HL-60 (cell line): ENCODE measurements at regions not wholly inside any gene's neighbourhood (a gene's known extent, or its start where the extent isn't known, plus 50 kb on each side); places are given as distances from the start of the nearest gene placed in this dataset.

ENCODE experiments used
- DNase-seq, 2 experiments: peaks; one replicate each; pipeline ENCODE4 v3.0.0-alpha.2; 2010 to 2020; ENCODE audit warnings: low read depth in 1 of 2, low spot score in 1 of 2
- H3K27ac ChIP-seq: fragments of 250-450 bp; sonication (Bioruptor Pico); replicated peaks from 2 replicates; pipeline ENCODE4 v1.5.1; 2020; ENCODE audit warnings: mild to moderate bottlenecking, moderate library complexity
- H3K27me3 ChIP-seq: fragments of 250-450 bp; sonication (Bioruptor Pico); 2 replicates; pipeline ENCODE4 v1.5.1; 2021; ENCODE audit warnings: mild to moderate bottlenecking, moderate library complexity; ENCODE audit not compliant: insufficient read depth, poor library complexity, severe bottlenecking
- H3K4me3 ChIP-seq: replicated peaks from 2 replicates; pipeline ENCODE4 v1.5.1; 2011; ENCODE audit warnings: mild to moderate bottlenecking, control low read depth, low read length; ENCODE audit not compliant: insufficient read depth
- GABPA ChIP-seq: IDR thresholded peaks from 2 replicates; pipeline ENCODE4 v1.6.1; 2012; ENCODE audit warnings: low read depth
- POLR2AphosphoS5 ChIP-seq: IDR thresholded peaks from 2 replicates; pipeline ENCODE4 v1.6.1; 2012; ENCODE audit warnings: low read depth
- SPI1 ChIP-seq: IDR thresholded peaks from 2 replicates; pipeline ENCODE4 v1.6.1; 2012; ENCODE audit warnings: low read depth, mild to moderate bottlenecking, borderline replicate concordance
- TF ChIP-seq, protein P1 (sequence below): IDR thresholded peaks from 2 replicates; pipeline ENCODE4 v1.6.1; 2012; ENCODE audit warnings: low read depth; ENCODE audit not compliant: insufficient replicate concordance
- TF ChIP-seq, protein P2 (sequence below): IDR thresholded peaks from one replicate; pipeline ENCODE4 v1.5.1; 2011; ENCODE audit warnings: low read length, control low read depth, inconsistent platforms; ENCODE audit not compliant: insufficient read depth

DNA sequence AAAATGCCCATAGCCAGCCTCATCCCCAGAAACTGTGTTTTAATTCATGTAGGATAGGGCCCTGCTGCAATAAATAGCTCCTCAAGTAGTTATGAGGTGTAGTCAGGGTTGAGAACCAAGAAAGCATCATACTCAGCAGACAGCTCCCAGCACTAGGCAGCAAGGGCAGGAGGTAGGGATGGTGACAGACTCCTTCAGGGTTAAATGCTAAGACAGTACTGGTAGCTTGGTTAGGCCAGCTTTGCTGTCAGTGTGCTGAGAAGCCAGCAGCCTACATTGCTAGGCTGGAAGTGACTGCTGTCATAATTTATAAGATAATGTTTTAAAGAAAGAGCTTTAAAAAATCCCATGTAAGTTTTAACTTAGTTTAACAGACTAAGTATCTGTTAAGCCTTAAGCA lies 113.9 kb upstream of the IMMP2L start:
- Histone ChIP-seq H3K27ac (no peak overlapping the region), H3K27me3 (peaks cover 3% of the 10 kb centered on the region), H3K4me3 (no peak overlapping the region)
- no peak for DNase-seq
- TF ChIP-seq SPI1 (no peak), POLR2AphosphoS5 (no peak), GABPA (no peak)
- TF ChIP-seq, protein P1, sequence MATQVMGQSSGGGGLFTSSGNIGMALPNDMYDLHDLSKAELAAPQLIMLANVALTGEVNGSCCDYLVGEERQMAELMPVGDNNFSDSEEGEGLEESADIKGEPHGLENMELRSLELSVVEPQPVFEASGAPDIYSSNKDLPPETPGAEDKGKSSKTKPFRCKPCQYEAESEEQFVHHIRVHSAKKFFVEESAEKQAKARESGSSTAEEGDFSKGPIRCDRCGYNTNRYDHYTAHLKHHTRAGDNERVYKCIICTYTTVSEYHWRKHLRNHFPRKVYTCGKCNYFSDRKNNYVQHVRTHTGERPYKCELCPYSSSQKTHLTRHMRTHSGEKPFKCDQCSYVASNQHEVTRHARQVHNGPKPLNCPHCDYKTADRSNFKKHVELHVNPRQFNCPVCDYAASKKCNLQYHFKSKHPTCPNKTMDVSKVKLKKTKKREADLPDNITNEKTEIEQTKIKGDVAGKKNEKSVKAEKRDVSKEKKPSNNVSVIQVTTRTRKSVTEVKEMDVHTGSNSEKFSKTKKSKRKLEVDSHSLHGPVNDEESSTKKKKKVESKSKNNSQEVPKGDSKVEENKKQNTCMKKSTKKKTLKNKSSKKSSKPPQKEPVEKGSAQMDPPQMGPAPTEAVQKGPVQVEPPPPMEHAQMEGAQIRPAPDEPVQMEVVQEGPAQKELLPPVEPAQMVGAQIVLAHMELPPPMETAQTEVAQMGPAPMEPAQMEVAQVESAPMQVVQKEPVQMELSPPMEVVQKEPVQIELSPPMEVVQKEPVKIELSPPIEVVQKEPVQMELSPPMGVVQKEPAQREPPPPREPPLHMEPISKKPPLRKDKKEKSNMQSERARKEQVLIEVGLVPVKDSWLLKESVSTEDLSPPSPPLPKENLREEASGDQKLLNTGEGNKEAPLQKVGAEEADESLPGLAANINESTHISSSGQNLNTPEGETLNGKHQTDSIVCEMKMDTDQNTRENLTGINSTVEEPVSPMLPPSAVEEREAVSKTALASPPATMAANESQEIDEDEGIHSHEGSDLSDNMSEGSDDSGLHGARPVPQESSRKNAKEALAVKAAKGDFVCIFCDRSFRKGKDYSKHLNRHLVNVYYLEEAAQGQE: no peak
- TF ChIP-seq, protein P2, sequence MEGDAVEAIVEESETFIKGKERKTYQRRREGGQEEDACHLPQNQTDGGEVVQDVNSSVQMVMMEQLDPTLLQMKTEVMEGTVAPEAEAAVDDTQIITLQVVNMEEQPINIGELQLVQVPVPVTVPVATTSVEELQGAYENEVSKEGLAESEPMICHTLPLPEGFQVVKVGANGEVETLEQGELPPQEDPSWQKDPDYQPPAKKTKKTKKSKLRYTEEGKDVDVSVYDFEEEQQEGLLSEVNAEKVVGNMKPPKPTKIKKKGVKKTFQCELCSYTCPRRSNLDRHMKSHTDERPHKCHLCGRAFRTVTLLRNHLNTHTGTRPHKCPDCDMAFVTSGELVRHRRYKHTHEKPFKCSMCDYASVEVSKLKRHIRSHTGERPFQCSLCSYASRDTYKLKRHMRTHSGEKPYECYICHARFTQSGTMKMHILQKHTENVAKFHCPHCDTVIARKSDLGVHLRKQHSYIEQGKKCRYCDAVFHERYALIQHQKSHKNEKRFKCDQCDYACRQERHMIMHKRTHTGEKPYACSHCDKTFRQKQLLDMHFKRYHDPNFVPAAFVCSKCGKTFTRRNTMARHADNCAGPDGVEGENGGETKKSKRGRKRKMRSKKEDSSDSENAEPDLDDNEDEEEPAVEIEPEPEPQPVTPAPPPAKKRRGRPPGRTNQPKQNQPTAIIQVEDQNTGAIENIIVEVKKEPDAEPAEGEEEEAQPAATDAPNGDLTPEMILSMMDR: no peak

DNA sequence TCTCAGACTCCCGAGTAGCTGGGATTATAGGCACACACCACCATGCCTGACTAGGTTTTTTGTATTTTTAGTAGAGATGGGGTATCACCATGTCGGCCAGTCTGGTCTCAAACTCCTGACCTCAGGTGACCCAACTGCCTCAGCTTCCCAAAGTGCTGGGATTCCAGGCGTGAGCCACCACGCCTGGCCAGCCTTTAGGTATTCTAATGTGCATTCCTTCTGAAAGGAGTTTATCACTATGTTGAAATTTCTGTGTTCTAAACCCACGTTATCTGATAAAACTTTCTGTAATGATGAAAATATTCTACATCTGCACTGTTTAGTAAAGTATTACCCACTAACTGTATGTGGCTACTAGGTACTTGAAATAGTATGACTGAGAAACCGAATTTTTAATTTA lies 110.6 kb upstream of the IMMP2L start:
- TF ChIP-seq GABPA (no peak), POLR2AphosphoS5 (no peak), SPI1 (no peak)
- TF ChIP-seq, protein P2: no peak
- TF ChIP-seq, protein P1: no peak
- H3K27me3 ChIP-seq: no peaks in the 10 kb centered on the region
- no peak overlapping the region for H3K4me3 ChIP-seq
- DNase-seq: no peak
- no peak overlapping the region for H3K27ac ChIP-seq

DNA sequence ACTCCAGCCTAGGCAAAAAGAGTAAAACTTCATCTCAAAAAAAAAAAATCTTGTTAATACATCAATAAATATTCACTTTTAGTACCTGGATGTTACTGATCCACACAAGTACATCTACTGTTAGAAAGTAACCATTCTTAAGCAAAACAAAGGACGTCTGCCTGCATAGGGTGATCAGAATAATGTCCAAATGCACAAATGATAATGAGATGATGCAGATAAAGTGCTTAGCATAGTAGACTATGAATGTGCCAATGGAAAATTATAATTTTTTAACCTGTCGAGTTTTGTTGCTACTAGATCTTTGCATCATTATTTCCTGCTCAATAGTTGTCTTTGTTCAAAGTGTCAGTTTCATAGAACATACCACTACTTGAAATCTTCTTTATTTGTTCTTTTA lies 109.6 kb upstream of the IMMP2L start:
- DNase-seq: no peak
- Histone ChIP-seq H3K4me3 (no peak overlapping the region), H3K27ac (no peak overlapping the region), H3K27me3 (no peaks in the 10 kb centered on the region)
- TF ChIP-seq SPI1 (no peak), GABPA (no peak), POLR2AphosphoS5 (no peak)
- TF ChIP-seq, protein P1: no peak
- TF ChIP-seq, protein P2: no peak
